Activated CD4-positive, alpha-beta T cell treated with anti-CD3 and anti-CD28 coated beads, Interleukin-2, amount 50 U/mL, for 48 hours (primary cell): ENCODE measurements at regions not wholly inside any gene's neighbourhood (a gene's known extent, or its start where the extent isn't known, plus 50 kb on each side); places are given as distances from the start of the nearest gene placed in this dataset.

Experiments used
- DNase-seq, 2 experiments: peaks; one replicate each; pipeline ENCODE4 v3.0.0-alpha.2; 2020

DNA sequence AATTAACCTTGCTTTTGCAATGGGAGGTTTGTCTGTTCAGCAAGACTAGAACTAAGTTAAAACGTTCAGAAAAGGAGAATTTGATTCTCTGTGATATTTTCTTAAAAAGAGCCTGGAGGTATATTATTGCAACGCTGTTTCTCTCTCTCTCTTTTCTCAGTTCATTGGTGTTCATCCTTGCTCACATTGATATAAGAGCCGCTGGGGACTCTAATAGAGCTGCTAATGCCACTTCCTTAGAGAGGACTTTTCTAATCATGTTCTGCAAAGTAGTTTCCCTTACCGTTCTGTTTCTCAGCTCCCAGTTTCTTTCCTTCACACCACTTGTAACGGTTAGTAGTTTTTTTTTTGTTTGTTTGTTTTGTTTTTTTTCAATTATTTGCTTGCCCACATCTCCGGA, 203.8 kb downstream of the RWDD3 start:
- DNase-seq, result no peak

DNA sequence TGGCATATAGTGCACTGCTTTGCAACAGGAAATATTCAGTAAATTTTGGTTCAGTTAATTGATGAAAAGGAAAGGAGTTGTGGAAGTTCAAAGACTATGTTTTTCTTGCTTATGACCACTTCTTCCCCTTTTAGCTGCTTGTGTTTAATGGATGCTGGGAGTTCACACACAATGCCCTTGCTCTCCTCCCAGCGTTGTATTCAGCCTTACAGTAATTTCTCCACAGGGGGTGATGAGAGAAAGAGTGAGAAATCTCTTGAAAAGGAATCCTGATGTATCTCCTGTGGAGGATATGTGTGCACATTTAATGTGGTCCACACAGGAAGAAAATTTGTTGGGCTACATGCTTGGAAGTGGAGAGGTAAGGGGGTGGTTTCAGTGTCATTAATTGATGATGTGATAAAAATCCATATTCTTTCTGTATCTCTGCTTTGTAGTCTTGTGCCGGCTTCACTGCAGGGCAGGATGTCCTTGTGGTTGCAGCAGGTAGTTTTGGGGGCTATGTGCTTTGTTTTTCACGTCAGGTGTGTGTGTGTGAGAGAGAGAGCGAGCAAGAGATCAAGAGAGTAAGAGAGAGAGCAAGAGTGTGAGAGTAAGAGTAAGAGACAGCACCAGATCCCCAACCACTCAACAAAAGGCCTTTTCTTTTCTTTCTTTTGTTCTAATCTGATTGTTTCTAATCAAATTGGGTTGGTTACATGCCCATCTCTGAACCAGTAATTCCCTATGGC, 204.4 kb downstream of the RWDD3 start:
- DNase-seq, result no peak

DNA sequence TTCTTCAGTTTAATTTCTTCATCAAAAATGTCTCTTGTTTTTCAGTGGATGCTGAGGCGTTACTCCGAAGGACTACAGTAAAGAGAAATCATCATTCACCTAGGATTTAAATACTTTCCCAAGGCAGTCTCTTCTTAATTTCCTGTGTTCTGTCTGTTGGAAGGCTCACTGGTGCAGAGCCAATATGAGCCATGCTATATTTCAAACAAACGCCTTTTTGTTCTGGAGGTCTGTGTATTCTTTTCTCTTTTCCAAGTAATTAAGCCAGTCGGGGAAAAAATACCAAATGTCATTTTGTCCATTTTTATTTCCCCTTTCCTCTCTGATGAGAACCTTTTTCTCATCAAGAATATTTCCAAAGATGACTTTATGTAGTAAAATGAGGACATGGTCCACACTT, 206.5 kb downstream of the RWDD3 start:
- no peak for DNase-seq

DNA sequence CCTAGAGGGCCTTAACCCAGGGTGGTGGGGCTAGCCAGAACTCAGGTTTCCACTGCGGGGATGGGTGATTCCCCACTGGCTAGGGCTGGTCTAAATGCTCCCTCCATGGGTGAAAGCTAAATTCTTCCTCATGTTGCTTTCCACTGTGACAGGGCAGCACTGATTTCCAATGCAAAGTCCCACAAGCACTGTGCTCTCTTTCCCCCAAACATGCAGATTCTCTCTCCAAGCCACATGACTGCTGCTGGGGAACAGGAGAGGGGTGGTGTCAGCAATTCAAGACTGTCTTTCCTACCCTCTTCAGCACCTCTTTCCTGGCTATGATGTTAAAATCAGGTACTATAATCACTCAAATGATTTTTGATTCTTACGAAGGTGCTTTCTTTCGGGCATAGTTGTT, 215.5 kb downstream of the RWDD3 start:
- DNase-seq, result no peak

DNA sequence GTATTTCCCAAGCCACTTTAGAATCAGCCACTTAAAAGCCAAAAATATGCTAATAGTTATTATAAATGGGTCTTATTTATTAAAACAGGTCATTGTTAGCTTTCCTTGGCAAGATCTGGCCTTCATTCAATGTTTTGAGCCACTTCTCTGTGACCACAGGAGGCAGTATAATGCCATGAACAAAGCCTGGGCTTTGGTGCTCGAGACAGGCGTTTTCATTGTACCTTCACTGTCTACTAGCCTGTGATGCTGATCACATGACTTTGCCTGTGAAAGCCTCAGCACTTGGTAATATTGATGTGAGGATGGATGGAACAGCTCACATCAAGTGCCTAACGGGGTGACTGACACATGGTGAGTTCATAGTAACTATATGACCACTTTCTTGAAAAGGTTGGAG, 217.0 kb downstream of the RWDD3 start:
- DNase-seq, result no peak

DNA sequence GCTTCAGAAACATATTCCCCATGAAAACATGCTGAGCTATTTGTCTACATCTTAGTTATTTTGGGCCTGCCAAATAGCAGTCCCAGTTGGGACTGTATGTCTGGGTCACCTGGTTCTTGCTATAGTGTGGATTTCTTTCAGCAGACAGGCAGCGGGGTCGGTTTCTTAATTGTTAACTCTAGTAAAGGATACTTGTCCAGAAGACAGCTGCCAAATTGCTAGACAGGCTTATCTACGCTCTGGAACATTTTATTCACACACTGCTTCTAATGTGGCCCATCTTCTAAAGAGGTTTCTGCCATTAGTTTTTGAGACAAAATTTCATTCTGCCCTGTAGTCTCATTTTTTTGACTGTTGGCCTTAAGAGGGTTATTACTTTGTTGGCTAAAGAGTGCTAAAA, 217.9 kb downstream of the RWDD3 start:
- no peak for DNase-seq

DNA sequence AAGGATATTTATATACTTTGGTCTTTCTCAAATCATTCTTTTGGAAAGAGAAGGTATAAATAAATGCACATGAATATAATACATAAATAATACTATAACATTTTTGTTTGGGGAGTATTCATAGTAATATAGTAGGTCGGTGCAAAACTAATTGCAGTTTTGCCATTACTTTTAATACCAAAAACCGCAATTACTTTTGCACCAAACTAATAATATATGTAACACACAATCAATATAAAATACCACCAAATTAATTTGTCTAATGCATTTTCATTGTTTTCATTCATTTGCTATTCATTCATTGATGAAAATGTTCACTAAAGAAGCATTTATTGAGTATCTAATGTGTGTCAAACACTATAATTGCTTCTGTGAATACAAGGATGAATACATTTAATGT, 219.0 kb downstream of the RWDD3 start:
- no peak for DNase-seq

DNA sequence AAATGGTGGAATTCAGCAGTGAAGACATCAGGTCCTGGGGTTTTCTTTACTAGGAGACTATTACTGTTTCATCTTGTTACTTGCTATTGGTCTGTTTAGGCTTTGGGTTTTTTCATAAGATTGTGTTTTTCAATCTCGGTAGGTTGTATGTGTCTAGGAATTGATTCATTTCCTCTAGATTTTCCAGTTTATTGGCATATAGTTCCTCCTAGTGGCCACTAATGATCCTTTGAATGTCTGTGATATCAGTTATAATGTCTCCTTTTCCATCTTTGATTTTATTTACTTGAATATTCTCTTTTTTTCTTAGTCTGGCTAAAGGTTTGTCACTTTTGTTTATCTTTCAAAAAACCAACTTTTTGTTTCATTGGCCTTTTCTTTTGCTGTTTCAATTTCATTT, 233.0 kb downstream of the RWDD3 start:
- DNase-seq, result no peak

DNA sequence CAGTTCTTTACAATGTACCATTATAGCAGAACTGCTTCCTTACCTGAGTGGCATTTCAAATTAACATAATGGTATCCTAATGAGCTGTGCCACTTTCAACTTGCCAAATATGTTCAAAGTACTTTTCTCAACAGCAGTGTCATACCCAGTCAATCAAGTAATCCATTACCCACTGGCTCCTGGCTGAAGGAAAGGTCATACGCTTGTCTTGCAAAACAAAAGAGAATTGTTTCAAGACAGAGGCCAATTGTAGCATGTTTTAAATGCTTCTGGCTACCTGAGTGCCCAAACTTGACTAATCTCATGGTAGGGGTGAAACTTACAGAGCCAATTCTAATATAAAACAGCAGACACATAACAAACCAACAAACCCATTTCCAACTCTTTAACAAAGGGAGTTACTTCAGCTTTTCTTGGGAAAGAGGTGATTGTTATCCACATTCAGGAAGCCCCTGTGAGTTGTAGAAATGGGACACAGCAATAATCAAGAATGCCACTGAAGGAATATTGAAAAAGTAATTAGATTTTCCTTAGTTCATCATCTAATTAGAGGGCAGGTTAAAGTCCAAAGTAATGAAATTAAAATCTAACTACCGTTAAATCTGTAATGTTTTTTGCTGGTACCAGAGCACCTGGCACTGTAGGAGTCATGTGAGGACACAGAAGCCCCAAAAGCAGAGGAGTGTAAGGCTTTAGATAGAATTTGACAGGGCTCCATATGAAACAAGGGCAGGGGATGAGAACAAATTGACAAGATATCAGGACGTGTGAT, 241.9 kb downstream of the RWDD3 start:
- DNase-seq, result no peak

DNA sequence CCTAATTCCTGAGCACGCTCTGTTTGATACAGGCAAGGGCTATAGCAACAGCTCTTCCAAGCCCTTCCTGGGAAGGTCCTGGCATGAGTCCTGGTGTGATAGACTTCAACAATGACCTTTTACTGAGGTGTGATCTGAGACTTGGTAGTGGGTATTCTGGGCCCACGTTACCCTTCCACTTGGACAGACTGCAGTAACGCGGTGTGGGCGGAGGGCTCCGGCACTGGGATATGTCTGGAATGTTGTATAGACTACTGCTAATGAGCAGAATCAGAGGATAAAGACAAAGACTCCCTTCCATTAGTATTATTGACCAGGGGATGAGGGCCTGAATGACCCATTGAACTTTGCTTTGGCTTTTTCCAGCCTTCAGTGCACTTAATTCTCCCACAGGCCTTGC, 262.3 kb downstream of the RWDD3 start:
- DNase-seq, result no peak

DNA sequence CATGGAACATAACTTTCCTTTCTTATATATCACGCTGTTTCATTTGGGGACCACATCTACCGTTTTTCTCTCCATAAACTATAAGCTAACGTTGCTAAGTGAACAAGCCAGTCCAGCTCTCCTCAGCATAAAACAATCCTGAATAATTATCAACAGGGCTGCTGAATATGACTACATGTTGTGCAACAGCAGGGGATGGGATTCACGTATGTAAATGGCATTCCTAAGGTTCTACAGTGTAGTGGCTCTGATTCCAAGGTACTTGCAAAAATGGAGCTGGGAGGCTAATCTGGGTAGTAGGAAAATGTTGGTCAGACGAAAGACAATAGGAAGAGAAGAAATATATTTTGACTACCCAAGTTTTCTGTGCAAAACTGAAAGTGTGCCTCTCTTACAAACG, 262.8 kb downstream of the RWDD3 start:
- no peak for DNase-seq

DNA sequence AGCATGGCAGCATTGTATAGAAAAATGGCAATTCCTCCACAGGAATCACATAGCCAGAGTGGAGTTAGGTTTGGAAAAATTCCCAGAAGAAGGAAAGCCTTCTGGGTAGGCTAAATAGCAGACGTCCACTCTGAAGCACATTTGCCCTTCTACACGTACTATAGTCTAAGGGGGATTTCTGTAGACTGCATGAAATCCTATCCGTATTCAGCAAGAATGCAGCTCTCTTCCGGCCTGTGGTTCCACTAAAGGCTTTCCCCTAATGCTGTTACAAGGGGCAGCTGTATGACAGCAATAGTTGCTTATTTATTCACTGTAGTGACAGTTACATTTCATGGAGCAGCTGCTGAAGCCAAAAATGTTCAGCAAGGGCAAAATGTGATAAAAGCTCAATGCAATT, 263.6 kb downstream of the RWDD3 start:
- DNase-seq, result no peak

DNA sequence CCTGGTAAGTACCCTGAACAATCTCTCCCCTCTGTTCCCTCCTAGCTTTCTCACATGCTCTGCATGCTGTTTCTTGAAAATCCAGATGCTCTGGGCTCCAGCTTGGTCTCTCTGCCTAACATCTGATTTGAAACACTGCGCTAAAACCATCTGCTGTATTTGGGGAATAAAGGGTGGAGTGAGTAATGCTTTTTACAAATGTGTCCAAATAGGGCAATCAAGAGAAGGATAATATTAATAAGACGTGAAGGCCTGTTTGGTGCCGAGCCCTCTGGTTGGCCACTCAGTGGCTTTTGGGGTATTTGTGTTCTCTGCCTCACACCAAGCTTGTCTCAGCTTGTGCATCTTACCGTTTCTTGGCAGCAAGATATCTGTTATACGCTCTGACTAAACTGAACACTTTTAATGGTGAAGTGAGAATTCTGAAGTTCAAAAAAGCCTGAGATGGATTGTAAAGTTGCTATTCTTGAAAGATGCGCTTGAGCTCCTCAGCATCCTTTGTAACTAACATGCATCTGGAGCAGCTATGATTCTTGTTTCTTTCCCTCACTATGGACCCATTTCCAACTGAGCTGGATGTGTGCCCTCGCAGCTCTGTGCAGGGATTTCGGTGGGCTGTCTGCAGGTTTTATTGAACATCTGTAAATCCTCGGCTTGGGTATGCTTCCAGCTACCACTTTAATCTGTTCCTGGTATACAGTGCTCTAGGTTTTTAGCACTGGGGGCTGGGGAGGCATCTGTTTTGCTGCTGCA, 269.4 kb downstream of the RWDD3 start:
- no peak for DNase-seq

DNA sequence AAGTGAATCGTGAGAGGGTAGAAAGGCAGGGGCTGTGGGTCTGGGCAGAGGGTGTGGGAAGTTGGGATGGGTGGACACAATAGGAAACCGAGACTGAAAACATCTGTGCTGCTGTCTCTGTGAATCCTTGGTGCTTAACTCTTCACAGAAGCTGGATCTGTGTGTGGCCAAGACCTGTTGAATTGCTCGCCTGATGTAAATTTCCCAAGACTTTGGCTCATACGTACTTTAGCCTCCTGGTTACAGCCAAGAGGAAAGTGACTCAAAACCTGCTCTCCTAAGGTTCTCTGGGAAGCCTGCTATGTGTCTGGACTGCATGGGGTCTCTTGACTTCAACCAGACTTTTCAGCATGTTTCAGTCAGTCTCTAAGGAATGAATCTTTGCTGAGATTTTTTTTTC, 270.3 kb downstream of the RWDD3 start:
- DNase-seq, result no peak

DNA sequence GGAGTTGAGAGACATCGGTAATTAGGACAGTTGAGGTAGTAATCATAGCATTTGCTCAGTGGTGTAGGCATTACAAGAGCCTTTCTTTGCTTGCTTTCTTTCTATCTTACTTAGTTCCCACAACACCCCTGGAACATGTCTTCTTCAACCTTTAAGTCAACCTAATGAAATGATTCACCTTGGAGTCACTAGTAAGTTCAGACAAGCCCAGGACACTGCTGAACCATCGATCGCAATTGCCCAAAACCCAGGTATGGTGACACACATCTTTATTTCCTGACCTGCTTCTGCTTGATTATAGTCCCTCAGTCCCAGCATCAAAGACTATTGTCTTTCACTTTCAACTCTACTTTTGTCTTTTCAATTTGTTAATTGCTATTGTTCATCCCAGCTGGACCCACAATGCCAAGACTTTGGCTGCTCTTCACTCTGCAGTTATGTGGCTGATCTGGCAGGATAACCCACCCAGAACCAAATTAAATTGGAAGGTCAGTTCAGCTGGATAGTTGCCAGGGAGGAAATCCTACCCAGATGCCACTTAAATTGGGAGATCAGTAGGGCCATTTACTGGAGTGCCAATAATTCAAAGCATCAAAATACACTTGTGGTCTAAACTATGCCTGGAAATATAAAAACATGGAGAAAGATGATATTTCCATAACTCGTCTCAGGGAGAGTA, 272.9 kb downstream of the RWDD3 start:
- no peak for DNase-seq

DNA sequence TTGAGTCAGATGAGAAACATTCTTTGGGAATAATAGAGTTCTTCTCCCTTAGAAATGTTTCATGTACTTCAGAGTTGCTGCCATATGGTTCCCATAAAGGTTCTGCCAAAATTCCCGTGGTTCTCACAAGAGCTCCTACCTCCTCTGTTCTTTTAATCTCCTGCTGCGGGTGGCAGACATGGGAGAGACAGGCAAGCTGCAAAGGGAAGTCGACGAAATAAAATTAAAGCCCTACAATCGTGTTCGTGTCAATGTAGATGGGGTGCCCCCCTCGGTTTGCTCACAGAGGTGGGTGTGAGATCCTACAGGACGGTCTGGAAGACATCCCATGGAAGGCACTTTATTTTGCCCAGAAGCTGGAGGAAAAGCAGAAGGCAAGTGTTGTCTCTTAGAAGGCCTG, 276.0 kb downstream of the RWDD3 start:
- no peak for DNase-seq

DNA sequence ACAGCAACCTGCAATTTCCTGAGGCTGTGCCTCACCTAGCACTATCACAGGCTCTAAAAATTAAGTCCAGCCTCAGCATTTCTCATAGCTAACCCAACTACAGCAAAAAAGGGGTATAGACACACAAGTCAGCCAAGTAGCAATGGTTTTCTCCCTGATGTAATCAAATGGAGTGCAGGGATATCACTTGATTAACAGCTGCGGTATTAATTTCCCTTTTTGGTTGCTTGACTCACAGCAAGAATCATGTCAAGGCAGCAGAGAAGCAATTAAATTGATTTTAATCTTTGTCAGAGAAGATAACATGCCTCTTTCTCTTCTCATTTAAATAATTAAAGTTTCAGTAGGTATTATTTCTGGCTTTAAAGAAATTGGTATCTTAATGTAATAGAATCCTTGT, 278.9 kb downstream of the RWDD3 start:
- no peak for DNase-seq

DNA sequence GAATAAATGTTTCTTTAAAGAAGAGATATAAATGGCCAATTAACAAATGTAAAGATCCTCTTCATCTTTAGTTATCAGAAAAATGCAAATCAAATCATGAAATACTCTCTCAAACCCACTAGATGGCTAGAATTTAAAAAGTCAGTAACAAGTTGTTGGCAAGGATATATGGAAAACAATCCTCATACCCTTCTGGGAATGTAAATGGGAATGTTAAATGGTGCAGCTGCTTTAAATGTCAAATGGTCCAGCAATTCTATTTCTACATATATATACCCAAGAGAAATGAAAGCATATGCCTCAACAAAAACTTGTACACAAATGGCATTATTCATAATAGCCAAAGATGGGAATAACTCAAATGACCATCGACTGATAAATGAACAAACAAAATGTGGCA, 283.5 kb downstream of the RWDD3 start:
- DNase-seq, result no peak

DNA sequence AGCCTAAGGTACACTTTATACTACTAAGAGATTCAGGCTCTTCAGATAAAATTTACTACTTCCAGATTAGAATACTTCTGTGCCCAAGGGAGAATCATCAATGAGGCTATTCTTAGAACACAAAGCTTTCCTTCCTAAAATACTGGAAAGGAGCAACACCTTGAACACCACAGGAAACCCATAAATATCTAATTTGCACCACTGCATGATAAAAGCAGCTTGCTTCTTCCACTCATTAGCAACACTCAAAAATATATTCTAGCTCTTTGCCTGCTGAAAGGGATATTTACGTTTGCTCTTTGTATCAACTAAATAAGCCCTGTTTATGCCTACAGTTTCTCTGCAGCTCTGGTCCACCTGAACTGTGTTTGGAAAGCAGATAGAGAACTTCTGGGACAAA, 284.3 kb downstream of the RWDD3 start:
- no peak for DNase-seq

DNA sequence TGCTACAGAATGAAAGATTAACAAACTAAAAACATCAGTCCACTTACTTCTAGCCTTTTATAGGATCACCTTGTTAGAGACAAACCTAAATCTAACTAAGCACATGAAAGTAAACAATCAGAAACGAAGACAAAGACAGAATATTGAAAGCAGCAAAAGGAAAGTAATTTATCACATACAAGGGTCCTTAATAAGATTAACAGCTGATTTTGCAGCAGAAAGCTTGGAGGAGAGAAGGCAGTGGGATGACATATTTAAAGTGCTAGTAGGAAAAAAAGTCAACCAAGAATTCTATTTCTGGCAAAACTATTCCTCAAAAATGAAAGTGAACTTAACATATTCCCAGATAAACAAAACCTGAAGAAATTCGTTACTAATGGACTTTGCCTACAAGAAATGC, 286.4 kb downstream of the RWDD3 start:
- no peak for DNase-seq

DNA sequence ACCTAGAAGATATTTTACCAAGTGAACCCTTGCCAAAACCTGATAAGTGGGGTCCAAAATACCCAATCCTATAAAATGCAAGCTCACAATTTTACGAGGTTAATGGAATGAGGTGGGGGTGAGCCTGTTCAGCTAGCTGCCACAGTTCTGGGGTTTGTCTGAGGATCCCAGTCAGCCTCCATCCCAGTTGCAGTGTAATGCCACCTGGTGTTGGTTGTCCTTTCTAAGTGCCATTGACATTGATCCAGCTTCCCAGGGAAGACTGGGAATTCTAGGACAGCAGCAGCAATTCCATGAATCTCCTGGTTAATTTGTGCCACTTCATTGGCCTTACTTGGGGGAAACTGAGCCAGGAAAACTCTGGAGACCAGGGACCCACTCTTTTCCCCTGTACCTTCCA, 298.3 kb downstream of the RWDD3 start:
- DNase-seq, result no peak

DNA sequence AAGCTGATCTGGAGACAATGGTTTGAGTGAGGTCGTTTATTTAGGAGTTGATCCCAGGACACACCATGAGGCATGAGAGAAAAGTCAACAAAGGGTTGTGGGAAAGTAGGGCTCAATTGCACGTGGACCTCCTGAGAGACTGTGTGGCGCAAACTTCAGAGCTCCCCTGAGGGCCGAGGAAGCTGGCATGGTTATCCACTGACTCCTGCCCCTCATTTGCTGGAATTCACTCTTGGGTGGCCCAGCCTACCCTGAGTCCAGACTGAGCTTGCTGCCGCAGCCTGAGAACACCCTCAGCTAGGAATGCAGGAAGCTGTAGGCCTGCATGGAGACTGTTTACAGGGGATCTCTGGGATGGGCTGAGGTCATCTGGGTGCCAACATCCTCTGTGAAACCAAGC, 301.0 kb downstream of the RWDD3 start:
- DNase-seq, result no peak

DNA sequence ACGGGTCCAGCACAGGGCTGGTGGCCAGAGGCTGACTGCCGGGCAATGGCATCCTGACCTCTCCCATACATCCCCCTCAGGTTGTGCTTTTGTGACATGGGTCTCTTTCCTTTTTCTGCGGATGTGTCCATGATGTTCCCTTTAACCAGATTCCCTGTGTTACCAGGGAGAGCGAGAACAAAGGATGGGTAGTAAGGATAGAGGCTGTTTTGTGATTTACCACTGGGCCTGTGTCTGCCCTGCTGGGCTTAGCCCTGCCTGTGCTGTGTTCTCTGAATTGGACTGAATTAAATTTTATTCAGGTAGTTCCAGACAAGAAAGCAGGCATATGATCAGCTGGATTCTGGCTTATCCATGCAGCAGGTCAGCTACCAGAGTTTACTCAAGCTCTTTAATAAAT, 301.6 kb downstream of the RWDD3 start:
- DNase-seq, result no peak

DNA sequence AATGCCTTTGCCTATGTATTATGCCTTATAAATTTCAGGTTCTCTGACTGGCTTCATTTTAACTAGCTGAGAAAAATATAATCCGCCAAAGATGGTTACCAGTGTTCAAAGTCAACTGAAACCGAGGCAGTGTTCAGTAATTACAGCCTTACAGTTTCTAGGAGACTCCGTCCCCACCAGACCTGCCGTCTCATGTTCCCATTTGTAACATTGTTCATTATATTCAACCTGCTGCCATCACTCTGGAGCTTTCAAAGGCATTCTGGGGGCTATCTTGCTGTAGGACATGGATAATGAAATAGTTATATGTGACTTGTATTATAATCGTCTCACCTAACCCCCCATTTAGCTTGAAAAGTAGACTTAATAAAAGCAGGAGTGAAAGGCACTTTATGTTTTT, 302.5 kb downstream of the RWDD3 start:
- no peak for DNase-seq
